ENCODE measurements at regions not wholly inside any gene's neighbourhood (a gene's known extent, or its start where the extent isn't known, plus 50 kb on each side); places are given as distances from the start of the nearest gene placed in this dataset.

DNA sequence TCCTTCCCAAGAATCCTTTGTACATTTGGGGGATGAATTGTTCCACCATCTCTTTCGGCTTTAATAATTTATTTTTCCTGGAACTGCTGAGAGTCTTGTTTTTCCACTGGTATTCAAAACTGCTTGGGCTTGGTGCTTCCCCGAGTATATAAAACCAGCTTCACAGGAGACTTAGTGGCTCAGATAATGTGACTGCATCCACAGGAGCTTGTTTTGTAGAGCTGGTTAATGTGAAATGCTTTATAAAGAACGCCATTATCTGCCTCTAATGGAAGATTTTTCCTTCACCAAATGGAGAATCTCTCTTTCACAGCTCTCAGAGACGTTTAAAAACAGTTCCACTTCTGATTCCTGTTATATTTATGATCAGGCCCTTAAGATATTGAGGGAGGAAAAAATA lies 935.5 kb downstream of the RAB28 start:
- no peak overlapping the region for H3K27ac ChIP-seq
- no peaks in the 10 kb centered on the region for H3K27me3 ChIP-seq
- no peak for ATAC-seq
- H3K36me3 ChIP-seq: no peaks in the 10 kb centered on the region
- H3K9me3 ChIP-seq: no peaks in the 10 kb centered on the region
- no peak for FAIRE-seq
- H3K4me1 ChIP-seq: no peaks in the 10 kb centered on the region
- no peak overlapping the region for H3K4me3 ChIP-seq
- DNase-seq: no peak
- intact Hi-C loops (cut with DNase I): no loop called here
- TF ChIP-seq, protein P1, sequence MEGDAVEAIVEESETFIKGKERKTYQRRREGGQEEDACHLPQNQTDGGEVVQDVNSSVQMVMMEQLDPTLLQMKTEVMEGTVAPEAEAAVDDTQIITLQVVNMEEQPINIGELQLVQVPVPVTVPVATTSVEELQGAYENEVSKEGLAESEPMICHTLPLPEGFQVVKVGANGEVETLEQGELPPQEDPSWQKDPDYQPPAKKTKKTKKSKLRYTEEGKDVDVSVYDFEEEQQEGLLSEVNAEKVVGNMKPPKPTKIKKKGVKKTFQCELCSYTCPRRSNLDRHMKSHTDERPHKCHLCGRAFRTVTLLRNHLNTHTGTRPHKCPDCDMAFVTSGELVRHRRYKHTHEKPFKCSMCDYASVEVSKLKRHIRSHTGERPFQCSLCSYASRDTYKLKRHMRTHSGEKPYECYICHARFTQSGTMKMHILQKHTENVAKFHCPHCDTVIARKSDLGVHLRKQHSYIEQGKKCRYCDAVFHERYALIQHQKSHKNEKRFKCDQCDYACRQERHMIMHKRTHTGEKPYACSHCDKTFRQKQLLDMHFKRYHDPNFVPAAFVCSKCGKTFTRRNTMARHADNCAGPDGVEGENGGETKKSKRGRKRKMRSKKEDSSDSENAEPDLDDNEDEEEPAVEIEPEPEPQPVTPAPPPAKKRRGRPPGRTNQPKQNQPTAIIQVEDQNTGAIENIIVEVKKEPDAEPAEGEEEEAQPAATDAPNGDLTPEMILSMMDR (IDR thresholded peaks at IDR 0.05): no peak
- 43 to 61% methylated on average over 4 of the region's 4 CpGs for WGBS, 2 donors

DNA sequence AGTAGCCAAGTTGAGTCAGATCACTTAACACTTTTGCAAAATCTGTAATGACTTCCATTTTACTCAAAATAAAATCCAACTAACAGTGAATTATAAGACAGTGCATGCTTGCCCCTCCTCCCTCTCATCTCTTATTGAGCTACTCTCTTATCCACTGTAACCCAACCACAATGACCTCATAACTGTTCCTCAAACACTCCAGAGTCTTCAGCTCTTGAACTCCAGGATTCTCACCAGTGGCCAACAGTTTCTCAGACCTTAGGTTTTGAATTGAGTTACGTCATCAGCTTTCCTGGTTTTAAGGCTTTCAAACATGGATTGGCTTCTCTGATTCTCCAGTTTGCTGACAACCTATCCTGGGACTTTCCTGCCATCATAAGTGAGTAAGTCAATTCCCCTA lies 938.3 kb downstream of the RAB28 start:
- TF ChIP-seq, protein P1 (IDR thresholded peaks at IDR 0.05): no peak

DNA sequence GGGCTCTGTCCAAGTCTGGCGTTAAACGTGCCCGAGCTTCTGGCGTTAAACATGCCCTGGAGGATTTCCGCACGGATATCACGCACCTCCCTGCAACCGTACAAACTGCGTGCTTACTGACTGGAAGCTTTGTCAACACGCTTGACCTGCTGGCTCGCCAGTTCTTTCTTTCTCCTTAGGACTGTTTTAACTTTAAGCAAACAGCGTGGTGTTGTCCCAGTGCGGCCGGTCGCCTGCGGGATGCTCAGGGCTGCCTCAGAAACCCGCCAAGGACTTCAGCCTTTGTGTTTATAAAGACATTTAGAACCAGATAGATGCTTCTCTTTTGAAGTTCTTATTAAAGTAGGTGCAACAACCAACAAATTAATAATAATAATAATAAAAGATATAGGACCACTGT lies 946.0 kb downstream of the RAB28 start:
- H3K27ac ChIP-seq: no peak overlapping the region
- FAIRE-seq: no peak
- TF ChIP-seq, protein P1 (IDR thresholded peaks at IDR 0.05): no peak
- ATAC-seq: no peak
- no peaks in the 10 kb centered on the region for H3K9me3 ChIP-seq
- H3K4me1 ChIP-seq: no peaks in the 10 kb centered on the region
- H3K4me3 ChIP-seq: no peak overlapping the region
- H3K36me3 ChIP-seq: no peaks in the 10 kb centered on the region
- intact Hi-C loops (cut with DNase I): no loop called here
- DNase-seq: peak in 1 of 6 donors; percentile 9
- H3K27me3 ChIP-seq: no peaks in the 10 kb centered on the region
- 65 to 71% methylated on average over 17 of the region's 17 CpGs for WGBS, 2 donors

More for the DNA sequence above, 938.3 kb downstream of the RAB28 start:
- no peaks in the 10 kb centered on the region for H3K9me3 ChIP-seq
- no peak for DNase-seq
- no peak for ATAC-seq
- H3K4me1 ChIP-seq: no peaks in the 10 kb centered on the region
- no peak for FAIRE-seq
- H3K27ac ChIP-seq: no peak overlapping the region
- no peak overlapping the region for H3K4me3 ChIP-seq
- H3K36me3 ChIP-seq: no peaks in the 10 kb centered on the region
- intact Hi-C loops (cut with DNase I): no loop called here
- H3K27me3 ChIP-seq: no peaks in the 10 kb centered on the region
- WGBS, 2 donors: 45 to 62% methylated on average over 1 of the region's 1 CpG

DNA sequence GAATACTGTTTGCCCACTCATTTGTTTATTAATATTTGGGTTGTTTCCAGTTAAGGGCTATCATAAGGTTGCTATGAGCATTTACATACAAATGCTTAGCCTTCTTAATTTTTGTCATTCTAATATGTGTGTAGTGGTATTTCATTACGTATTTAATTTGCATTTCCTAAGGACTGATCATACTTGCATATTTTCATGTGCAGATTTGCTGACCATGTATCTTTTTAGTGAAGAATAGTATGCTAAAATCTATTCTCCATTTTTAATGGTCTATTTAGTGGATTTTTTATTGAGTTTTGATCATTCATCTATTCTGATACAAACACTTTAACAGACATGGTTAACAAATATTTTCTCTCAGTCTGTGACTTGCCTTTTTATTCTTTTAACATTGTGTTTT lies 949.5 kb downstream of the RAB28 start:
- 51 to 84% methylated on average over 1 of the region's 1 CpG for WGBS, 2 donors
- FAIRE-seq: peak; percentile 67
- DNase-seq: no peak

DNA sequence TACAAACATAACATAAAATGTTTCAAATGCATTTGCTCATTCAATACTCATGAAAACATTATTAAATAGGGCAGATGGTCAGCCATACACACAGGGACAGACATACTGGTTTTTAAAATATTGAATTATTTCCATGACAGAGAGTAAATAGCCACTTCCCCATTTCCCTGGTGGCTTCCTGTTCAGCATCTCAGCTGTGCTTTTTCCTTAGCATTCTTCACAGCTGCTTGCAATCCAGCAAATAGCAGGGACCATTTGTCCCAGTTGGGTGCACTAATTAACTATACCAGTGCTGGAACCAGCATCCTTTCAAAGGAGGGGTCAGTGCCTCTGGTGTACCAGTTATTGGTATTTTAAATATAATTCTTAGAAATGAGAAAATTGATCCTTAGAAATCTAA lies 964.7 kb downstream of the RAB28 start:
- Histone ChIP-seq H3K27me3 (no peaks in the 10 kb centered on the region), H3K27ac (no peak overlapping the region), H3K36me3 (no peaks in the 10 kb centered on the region), H3K4me1 (no peaks in the 10 kb centered on the region), H3K9me3 (no peaks in the 10 kb centered on the region), H3K4me3 (no peak overlapping the region)
- intact Hi-C loops (cut with DNase I): no loop called here
- no peak for DNase-seq
- ATAC-seq: no peak
- TF ChIP-seq, protein P1 (IDR thresholded peaks at IDR 0.05): no peak
- no peak for FAIRE-seq

More for the DNA sequence above, 949.5 kb downstream of the RAB28 start:
- no peaks in the 10 kb centered on the region for H3K9me3 ChIP-seq
- H3K36me3 ChIP-seq: no peaks in the 10 kb centered on the region
- H3K27me3 ChIP-seq: no peaks in the 10 kb centered on the region
- intact Hi-C loops (cut with DNase I): no loop called here
- H3K4me3 ChIP-seq: no peak overlapping the region
- no peak overlapping the region for H3K27ac ChIP-seq
- TF ChIP-seq, protein P1 (IDR thresholded peaks at IDR 0.05): no peak
- ATAC-seq: no peak
- H3K4me1 ChIP-seq: no peaks in the 10 kb centered on the region

Data from pancreas (tissue), 10 donors.